HG03135 (cell line): ENCODE measurements at regions not wholly inside any gene's neighbourhood (a gene's known extent, or its start where the extent isn't known, plus 50 kb on each side); places are given as distances from the start of the nearest gene placed in this dataset.
"Not testable (repeated sequence)": the region's sequence is repeated elsewhere in the genome, so short reads cannot be mapped to it uniquely, and the experiment has no call there.

Experiments used
- ATAC-seq: cut with Tn5 transposase; IDR thresholded peaks from one replicate; pipeline ENCODE4 v1.9.1; 2021; ENCODE audit warnings: mild to moderate bottlenecking, moderate library complexity; ENCODE audit not compliant: unreplicated experiment

DNA sequence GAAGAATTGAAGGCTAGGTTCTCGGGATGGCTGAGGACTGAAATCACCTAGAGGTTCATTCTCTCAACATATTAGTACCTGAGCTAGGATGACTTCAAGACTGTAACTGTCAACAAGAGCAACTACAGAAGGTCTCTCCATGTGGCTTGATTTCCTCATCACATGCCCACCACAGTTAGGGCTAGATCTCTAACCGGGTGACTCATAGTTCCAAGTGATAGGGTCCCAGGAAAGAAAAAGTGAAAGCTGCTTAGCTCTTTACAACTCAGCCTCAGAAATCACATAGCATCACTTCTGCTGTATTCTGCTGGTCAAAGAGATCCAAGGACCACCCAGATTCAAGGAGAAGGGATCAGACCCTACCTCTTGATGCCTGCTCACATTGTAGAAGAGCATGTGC lies 165.4 kb upstream of the AGTR1 start:
- ATAC-seq = no peak

DNA sequence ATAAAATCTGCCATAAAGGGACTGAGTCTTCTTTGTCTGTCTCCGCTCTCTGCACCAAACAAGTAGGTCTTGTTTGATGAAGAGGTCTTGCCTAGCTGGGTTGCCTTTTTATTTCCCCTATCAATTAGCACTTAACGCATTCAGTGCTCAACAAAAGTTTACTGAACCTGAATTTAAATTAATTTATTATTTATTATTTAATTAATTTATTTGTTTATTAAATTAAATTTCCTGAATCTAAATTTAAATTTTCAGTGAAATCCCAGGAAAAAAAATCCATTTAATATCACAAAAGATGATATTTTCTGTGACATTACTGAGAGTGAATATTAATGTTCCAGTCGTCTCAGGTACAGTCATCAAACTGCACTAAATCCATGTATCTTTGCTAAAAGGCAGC lies 164.9 kb upstream of the AGTR1 start:
- ATAC-seq = no peak

DNA sequence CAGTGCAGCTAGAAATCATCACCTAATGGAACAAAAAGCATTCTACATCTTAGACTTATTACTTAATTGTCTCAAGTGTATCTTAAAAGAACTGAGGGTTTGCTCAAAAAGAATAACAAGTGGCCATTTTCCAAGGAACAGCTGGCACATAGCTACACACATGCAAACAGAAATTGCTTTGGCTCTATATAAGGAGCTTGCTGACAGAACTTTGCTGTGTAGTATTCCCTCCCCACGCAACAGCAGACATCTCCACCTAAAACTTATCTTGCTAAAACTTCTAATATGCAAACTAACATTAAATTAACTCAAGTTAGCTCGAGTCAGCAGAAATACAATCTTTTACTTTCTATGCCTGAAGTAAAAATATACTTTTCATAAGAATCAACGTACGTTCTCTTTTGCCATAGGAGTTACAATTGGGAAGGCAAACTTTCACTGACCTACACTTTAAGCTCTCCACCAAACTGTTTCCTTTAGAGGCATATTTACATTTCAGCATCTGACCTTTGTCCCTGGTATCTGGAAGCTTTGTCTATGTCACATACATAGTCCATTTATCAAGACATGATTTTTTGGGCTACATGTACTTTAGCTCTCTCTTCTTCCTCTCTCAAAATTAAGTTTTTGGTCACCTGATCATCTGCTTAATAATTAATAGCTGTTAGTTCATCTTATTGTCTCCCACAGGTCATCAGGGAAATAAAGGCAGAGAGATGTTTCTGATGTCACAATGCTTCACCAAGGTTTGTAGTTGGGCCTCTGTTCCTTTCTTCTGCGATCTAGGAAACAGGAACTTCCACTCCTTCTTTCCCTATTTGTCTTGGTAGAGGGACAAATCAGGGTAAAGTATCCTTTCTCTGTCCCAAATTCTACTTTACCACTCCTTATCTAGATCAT lies 163.4 kb upstream of the AGTR1 start:
- no peak for ATAC-seq

DNA sequence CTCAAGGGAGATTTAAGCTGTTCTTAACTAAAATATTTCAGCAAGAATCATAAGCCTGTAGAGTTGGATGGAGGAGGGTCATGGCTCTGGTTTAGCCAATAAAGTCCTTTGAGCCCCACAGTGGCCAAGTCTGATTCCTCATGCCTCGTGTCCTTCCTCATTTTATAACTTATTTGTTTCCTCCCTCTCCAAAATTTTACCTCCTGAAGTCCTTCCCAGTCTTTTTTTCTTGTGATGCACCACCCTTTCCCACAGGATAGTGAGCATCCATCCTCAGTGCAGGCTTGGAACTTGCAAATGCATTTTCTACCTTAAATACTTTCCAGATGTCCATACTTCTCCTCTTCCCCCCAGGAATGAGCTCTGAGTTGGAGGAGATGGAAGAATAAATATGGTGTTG lies 162.7 kb upstream of the AGTR1 start:
- no peak for ATAC-seq

GRCh38 chr3:148540266-148540665 lies 157.4 kb upstream of the AGTR1 start:
- ATAC-seq = no peak

- no peak for ATAC-seq
Observed at GRCh38 chr3:148540851-148541250, 156.9 kb upstream of the AGTR1 start.

GRCh38 chr3:148546959-148547358 lies 150.7 kb upstream of the AGTR1 start:
- ATAC-seq = no peak

DNA sequence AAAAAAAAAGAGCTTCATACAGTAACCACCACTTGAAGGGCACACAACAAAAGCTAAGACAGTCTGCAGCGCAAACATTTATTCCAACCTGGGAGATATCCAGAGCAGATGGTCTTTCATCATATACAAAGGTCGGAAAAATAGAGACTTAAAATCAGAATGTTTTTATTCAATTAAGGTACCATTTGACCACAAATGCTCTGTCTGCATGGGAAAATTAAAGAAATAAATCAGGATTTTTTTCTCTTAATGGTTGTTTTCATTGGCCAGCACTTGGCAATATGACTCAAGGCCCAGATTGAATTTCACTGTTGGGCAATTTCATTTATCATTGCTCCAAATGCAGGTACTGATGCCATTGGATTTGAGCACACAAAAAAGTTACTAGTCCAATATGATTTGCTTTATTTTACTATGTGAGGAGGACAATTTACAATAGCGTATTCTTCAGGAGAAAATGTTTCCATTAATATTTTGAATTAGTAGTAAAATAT lies 145.9 kb upstream of the AGTR1 start:
- ATAC-seq = no peak

DNA sequence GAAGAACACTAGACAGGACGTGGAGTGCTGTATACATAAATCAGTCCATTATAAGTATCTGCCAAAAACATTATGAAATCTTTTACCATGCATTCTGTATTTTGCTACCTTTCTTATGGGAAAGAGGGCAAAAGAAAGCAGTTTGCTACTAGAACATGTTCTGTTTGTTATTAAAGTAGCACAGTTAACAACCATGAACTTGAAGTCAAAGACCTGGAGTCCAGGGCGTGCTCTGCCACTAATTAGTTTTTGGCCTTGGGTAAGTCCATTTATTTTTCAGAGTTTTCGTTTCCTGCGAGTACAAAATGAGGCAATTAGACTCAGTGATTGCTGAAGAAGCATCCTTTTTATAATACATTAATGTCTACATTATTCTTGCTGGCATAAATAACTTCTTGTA lies 143.3 kb upstream of the AGTR1 start:
- no peak for ATAC-seq

DNA sequence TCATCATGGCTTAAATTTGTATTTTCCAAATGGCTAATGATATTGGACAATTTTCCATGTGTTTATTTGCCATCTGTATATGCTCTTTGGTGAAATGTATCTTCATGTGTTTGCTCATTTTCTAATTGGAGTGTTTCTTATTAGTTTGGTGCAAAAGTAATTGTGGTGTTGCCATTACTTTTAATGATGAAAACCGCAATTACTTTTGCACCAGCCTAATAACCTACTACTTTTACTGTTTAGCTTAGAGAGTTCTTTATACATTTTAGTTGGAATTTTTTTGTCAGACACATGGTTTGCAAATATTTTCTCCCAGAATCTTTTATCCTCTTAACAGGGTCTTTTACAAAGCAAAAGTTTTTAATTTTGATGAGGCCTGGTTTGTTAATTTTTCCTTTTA lies 141.0 kb upstream of the AGTR1 start:
- no peak for ATAC-seq

DNA sequence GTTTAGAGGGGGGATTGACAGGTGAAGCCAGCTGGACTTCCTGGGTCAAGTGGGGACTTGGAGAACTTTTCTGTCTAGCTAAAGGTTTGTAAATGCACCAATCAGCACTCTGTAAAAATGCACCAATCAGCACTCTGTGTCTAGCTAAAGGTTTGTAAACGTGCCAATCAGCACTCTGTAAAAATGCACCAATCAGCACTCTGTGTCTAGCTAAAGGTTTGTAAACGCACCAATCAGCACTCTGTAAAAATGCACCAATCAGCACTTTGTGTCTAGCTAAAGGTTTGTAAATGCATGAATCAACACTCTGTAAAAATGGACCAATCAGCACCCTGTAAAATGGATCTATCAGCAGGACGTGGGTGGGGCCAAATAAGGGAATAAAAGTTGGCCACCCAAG lies 120.1 kb upstream of the AGTR1 start:
- not testable (repeated sequence) for ATAC-seq

GRCh38 chr3:148582126-148582525 lies 115.6 kb upstream of the AGTR1 start:
- ATAC-seq = no peak

- no peak for ATAC-seq
Observed at GRCh38 chr3:148583793-148584192, 113.9 kb upstream of the AGTR1 start.

DNA sequence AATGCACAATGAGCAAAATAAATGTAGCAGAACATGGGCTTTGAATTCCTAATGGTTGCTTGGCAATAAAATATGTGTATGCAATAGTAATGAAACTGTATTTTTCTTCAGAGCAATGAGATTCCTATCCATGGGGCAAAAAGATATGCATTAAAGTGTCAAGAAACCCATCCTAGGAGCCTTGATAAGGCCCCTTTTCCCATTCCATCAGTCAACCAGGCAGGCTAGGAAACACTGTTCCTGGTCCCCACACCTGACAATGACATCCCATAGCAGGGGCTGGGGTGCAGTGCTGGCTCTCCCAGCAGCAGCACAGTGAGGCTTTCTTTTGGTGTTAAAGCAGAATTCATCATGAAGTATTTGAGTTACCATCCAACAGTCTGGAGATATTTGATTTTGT lies 113.3 kb upstream of the AGTR1 start:
- ATAC-seq = no peak

DNA sequence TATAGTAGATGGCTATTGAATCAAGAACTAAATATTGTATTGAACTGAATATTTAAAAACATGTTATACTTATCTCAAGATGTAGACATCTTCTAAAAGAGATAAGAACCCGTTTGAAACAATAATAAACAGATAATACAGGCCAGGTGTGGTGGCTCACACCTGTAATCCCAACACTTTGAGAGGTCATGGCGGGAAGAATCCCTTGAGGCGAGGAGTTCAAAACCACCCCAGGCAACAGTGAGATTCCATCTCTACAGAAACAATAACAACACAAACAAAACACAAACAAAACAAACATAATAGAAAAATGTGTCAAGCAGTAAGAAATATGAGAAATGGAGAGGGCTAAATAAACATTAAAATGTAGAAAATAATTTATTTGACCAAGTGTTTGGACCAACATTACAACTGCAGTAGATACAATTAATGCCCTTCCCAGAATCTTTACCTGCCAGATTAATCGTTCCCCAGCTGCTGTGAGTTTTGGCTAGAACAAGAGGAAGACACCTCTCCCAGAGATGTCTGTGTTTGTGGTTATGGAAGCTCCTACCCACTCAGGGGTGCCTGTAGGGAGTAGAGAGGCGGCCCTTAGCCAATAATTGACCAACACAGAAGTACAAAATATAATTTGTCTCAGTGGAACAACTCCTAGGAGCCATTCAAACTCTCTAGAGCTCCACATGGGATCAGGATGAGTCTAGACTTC lies 111.9 kb upstream of the AGTR1 start:
- no peak for ATAC-seq

- ATAC-seq = no peak
Observed at GRCh38 chr3:148588291-148588690, 109.4 kb upstream of the AGTR1 start.

DNA sequence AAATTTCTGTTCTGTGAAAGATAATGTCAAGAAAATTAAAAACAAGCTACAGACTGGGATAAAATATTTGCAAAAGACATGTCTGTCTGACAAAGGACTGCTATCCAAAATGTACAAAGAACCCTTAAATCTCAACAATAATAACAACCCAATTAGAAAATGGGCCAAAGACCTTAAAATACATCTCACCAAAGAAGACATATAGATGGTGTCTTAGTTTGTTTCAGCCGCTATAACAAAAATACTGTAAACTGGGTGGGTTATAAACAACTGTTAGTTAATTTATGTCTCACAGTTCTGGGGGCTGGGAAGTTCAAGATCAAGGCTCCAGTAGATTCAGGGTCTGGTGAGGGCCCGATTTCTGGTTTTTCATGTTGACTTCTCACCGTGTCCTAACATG lies 106.2 kb upstream of the AGTR1 start:
- ATAC-seq = no peak

DNA sequence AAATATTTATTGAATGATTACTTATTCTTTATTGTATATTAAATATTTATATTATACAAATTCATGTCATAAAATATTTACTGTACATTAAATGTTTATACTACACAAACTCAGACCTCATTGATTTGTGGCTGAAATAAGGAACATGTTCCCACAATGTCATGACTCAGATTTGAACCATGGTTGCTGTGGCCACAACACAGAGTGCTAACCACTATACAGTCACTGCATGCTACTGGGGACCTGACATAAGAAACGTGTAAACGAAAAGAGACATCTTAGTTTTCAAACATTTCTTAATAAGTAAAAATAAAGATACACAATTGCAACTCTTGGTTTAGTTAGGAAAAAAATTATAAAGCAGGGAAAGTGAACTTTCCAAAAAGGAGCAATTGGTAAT lies 99.1 kb upstream of the AGTR1 start:
- no peak for ATAC-seq

DNA sequence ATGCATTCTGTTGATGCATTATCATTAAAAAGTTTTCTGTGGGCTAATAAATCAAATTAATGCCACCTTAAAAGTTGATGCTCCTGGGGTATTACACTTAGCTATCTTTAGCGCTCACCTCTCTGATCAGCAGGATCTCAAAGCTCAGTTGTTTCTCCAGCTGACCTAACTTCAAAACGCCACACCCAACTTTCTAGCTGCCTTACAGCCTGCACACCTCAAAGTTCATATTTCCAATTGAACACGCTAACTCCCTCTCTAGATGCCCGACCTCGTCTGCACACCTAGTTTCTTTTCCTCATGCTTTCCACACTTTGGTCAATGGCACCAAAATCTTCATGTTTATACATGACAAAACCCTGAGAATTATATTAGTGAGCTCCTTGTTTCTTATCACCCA lies 98.2 kb upstream of the AGTR1 start:
- no peak for ATAC-seq

- ATAC-seq = no peak
Observed at GRCh38 chr3:148600440-148600839, 97.3 kb upstream of the AGTR1 start.

GRCh38 chr3:148600902-148601765 lies 96.6 kb upstream of the AGTR1 start:
- ATAC-seq = no peak
